ENCODE measurements at regions not wholly inside any gene's neighbourhood (a gene's known extent, or its start where the extent isn't known, plus 50 kb on each side); places are given as distances from the start of the nearest gene placed in this dataset.

DNA sequence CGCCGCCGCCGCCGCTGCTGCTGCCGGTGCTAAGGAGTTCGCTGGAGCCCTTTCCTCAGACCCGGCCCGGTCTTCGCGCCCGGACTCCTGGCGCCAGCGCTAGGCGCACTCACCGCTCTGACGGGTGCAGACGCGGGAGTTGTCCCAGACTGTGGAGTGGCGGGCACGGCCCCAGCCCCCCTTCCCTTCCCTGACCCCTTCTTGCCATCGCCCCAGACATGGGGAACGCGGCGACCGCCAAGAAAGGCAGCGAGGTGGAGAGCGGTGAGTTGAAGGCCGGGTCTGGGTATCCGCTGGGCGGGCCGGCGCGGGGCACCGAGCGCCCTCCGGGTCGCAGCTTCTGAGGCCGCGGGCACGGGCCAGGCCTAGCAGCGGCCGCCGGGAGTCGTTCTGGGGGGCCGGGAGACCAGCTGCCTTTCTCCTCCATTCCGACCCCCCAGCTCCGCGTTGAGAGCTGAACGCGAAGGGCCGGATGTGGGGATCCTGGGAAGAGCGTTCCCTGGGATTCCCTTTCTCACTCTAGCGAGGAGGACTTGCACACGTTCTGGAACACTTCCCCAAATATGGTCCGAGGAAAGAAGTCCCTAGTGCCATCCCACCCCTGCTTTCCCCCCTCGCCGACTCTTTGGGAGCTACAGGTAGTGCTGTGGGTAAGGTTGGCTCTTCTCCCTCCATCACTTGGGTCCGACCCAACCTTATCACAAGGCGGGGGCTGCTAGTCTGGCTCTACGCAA lies 65.8 kb upstream of the PRKACB start (continued):
- TF ChIP-seq, protein P1, sequence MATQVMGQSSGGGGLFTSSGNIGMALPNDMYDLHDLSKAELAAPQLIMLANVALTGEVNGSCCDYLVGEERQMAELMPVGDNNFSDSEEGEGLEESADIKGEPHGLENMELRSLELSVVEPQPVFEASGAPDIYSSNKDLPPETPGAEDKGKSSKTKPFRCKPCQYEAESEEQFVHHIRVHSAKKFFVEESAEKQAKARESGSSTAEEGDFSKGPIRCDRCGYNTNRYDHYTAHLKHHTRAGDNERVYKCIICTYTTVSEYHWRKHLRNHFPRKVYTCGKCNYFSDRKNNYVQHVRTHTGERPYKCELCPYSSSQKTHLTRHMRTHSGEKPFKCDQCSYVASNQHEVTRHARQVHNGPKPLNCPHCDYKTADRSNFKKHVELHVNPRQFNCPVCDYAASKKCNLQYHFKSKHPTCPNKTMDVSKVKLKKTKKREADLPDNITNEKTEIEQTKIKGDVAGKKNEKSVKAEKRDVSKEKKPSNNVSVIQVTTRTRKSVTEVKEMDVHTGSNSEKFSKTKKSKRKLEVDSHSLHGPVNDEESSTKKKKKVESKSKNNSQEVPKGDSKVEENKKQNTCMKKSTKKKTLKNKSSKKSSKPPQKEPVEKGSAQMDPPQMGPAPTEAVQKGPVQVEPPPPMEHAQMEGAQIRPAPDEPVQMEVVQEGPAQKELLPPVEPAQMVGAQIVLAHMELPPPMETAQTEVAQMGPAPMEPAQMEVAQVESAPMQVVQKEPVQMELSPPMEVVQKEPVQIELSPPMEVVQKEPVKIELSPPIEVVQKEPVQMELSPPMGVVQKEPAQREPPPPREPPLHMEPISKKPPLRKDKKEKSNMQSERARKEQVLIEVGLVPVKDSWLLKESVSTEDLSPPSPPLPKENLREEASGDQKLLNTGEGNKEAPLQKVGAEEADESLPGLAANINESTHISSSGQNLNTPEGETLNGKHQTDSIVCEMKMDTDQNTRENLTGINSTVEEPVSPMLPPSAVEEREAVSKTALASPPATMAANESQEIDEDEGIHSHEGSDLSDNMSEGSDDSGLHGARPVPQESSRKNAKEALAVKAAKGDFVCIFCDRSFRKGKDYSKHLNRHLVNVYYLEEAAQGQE (IDR thresholded peaks at IDR 0.05; ENCODE audit: unreplicated experiment): no peak
- TF ChIP-seq ZNF331 (CRISPR knock-in tag; IDR thresholded peaks at IDR 0.05; ENCODE audit: low read depth): no peak
- TF ChIP-seq, protein P2, sequence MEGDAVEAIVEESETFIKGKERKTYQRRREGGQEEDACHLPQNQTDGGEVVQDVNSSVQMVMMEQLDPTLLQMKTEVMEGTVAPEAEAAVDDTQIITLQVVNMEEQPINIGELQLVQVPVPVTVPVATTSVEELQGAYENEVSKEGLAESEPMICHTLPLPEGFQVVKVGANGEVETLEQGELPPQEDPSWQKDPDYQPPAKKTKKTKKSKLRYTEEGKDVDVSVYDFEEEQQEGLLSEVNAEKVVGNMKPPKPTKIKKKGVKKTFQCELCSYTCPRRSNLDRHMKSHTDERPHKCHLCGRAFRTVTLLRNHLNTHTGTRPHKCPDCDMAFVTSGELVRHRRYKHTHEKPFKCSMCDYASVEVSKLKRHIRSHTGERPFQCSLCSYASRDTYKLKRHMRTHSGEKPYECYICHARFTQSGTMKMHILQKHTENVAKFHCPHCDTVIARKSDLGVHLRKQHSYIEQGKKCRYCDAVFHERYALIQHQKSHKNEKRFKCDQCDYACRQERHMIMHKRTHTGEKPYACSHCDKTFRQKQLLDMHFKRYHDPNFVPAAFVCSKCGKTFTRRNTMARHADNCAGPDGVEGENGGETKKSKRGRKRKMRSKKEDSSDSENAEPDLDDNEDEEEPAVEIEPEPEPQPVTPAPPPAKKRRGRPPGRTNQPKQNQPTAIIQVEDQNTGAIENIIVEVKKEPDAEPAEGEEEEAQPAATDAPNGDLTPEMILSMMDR (conservative IDR thresholded peaks at IDR 0.05; ENCODE audit: low read depth in 2 of 2): no peak

DNA sequence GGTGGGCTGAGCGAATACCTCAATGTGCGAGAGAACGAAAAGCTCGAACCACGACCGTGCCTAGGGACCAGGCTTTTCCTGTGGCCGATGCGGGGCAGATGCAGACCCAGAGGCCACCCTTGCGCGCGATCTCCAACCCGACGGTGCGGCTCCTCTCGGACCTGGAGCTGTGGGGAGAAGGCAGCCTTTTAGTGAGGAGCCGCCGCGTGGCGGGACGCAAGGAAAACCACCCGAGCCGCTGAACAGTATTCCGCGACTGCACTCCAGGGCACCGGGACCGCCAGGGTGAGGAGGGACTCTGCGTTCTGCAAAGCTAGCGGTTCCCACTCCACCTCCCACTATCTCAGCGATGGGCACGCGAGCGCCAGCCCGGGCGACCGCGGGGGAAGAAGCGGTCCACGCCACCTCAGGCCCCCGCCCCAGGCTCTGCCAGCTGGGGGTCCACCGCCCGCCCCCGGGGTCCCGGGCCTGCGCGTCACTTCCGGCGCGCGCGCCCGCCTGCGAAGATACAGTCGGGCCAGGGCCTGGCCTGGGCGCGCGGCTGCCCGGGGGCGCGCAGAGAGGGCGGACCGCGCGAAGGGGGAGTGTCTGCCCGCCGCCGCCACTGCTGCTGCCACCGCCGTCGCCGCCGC lies 66.5 kb upstream of the PRKACB start:
- TF ChIP-seq CREB1 (CRISPR knock-in tag; IDR thresholded peaks at IDR 0.05; ENCODE audit: low read depth) (peak; percentile 91), POLR2AphosphoS5 (IDR thresholded peaks at IDR 0.05; ENCODE audit: low read depth) (peak; percentile 87), EZH2phosphoT487 (IDR thresholded peaks at IDR 0.05; ENCODE audit: unreplicated experiment) (no peak)
- TF ChIP-seq, protein P3, sequence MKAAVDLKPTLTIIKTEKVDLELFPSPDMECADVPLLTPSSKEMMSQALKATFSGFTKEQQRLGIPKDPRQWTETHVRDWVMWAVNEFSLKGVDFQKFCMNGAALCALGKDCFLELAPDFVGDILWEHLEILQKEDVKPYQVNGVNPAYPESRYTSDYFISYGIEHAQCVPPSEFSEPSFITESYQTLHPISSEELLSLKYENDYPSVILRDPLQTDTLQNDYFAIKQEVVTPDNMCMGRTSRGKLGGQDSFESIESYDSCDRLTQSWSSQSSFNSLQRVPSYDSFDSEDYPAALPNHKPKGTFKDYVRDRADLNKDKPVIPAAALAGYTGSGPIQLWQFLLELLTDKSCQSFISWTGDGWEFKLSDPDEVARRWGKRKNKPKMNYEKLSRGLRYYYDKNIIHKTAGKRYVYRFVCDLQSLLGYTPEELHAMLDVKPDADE (IDR thresholded peaks at IDR 0.05): no peak
- peak overlapping the region; percentile 67; the same call in 1 of the 2 replicates for H3K27ac ChIP-seq (ENCODE audit: low read depth)
- ATAC-seq: peak; percentile 93
- Mint-ChIP-seq H3K27me3 (ENCODE audit: insufficient read depth, low read depth, poor library complexity) (peaks cover 3% of the 10 kb centered on the region), H3K36me3 (ENCODE audit: low read depth) (no peaks in the 10 kb centered on the region; the same call in none of the 3 replicates), H3K9me3 (no peaks in the 10 kb centered on the region; the same call in 2 of the 3 replicates), H3K4me3 (peak overlapping the region; percentile 86), H3K27ac (peak overlapping the region; percentile 97), H3K4me1 (peaks cover 6% of the 10 kb centered on the region)
- peak overlapping the region; percentile 91 for H3K4me2 ChIP-seq
- no peaks in the 10 kb centered on the region for H3K36me3 ChIP-seq (ENCODE audit: insufficient read depth)
- H4K20me1 ChIP-seq (replicated peaks; ENCODE audit: insufficient read depth): no peaks in the 10 kb centered on the region
- H3F3A ChIP-seq (replicated peaks; ENCODE audit: low read depth): no peaks in the 10 kb centered on the region
- H3K79me2 ChIP-seq (replicated peaks; ENCODE audit: insufficient read depth): peaks cover 55% of the 10 kb centered on the region
- H3K4me1 ChIP-seq (ENCODE audit: insufficient read depth): peaks cover 8% of the 10 kb centered on the region; the same call in 1 of the 2 replicates
- H3K4me3 ChIP-seq: peak overlapping the region; percentile 85
- no peaks in the 10 kb centered on the region for H3K27me3 ChIP-seq (ENCODE audit: insufficient read depth)
- H2AFZ ChIP-seq: peak overlapping the region; percentile 81; the same call in 1 of the 2 replicates
- peaks cover 3% of the 10 kb centered on the region; the same call in 1 of the 2 replicates for H3K9me2 ChIP-seq (ENCODE audit: insufficient read depth)
- peak; percentile 83 for DNase-seq (ENCODE audit: low spot score)
